Activated CD8-positive, alpha-beta memory T cell treated with anti-CD3 and anti-CD28 coated beads for 36 hours (primary cell): ENCODE measurements at regions not wholly inside any gene's neighbourhood (a gene's known extent, or its start where the extent isn't known, plus 50 kb on each side); places are given as distances from the start of the nearest gene placed in this dataset.
"Not testable (repeated sequence)": the region's sequence is repeated elsewhere in the genome, so short reads cannot be mapped to it uniquely, and the experiment has no call there.

ENCODE experiments used
- CTCF ChIA-PET: fragments of 350-600 bp; sonication (Branson Sonifier 250); formaldehyde crosslinking; loops from one replicate; lab custom pipeline; 2021; ENCODE audit warnings: antibody characterized with exemption; lab: Charles Lee
- POLR2A ChIA-PET: fragments of 350-600 bp; sonication (Branson Sonifier 250); formaldehyde crosslinking; loops from one replicate; lab custom pipeline; 2021; ENCODE audit warnings: antibody characterized with exemption; lab: Charles Lee

GRCh38 chr11:98180511-98180910 is 840.2 kb upstream of the CNTN5 start:
- CTCF ChIA-PET = no interaction called here
- POLR2A ChIA-PET = no interaction called here

GRCh38 chr11:98180921-98181320 is 839.8 kb upstream of the CNTN5 start:
- ChIA-PET POLR2A (no interaction called here), CTCF (no interaction called here)

DNA sequence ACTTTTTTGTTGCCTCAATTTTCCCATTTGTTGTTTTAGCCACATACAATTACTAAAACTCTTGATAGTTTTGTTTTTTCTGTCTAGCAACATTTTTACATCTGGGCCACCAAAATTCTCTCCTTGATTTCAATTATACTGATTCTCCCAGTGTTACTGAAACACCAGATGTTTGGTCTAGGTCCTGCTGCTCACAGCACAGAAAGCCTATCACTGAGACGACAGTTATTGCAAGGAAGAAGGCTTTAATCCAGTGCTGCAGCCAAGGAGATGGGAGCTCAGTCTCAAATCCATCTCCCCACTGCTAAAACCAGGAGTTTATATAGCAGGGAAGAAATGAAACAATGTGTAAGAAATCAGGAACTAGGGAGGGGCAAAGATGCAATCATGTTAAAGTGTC is 837.7 kb upstream of the CNTN5 start:
- CTCF ChIA-PET = no interaction called here

GRCh38 chr11:98185245-98185644 is 835.5 kb upstream of the CNTN5 start:
- POLR2A ChIA-PET = no interaction called here
- CTCF ChIA-PET = no interaction called here

More for the DNA sequence above, 837.7 kb upstream of the CNTN5 start:
- POLR2A ChIA-PET = no interaction called here

DNA sequence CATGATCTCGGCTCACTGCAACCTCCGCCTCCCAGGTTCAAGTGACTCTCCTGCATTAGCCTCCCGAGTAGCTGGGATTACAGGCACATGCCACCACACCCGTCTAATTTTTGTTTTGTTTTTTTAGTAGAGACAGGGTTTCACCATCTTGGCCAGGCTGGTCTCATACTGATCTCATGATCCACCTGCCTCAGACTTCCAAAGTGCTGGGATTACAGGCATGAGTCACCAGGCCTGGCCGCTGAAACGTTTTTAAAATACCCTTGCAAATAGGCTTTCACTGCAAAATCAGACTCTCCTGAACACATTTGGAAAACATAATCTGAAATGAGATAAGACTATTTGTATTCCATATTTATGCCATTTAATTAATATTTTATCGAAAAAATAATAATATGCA is 826.1 kb upstream of the CNTN5 start:
- CTCF ChIA-PET = no interaction called here
- POLR2A ChIA-PET = no interaction called here

DNA sequence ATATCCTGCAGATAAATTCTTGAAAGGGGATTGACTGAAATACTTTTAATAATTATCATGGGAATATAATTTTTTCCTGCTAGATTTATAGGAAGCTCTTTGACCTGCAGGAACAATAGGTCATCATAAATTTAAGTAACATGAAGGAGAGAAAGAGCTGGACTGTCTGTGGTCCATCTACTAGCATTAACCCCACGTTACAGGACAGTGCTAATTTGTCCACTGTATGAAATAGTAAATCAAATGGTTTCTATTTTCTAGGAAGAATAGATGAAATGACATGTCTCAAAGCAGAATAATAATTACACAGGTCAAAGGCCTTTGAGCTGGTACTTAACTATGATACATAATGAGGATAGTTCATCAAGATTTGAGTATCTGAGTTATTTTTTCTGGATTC is 825.4 kb upstream of the CNTN5 start:
- POLR2A ChIA-PET = no interaction called here
- CTCF ChIA-PET = no interaction called here

DNA sequence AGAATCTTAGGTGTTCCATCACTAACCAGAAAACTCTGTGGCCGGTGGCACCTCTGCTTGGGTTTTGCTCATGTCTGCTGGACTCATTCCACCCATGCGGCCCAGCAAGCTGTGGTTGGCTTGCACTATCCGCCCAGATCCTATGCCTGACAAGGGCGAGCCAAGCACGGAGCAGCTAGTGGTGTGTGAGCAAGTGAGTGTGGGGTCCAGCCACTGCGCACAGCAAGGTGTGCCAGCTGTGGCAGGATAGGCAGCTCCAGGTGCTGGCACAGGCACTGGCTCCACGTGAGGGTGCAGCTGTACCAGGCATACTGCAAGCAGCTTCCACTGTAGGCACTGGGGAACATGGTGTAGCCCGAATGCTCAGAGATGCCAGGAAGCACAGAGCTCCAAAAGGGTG is 813.7 kb upstream of the CNTN5 start:
- POLR2A ChIA-PET = no interaction called here
- CTCF ChIA-PET = no interaction called here

DNA sequence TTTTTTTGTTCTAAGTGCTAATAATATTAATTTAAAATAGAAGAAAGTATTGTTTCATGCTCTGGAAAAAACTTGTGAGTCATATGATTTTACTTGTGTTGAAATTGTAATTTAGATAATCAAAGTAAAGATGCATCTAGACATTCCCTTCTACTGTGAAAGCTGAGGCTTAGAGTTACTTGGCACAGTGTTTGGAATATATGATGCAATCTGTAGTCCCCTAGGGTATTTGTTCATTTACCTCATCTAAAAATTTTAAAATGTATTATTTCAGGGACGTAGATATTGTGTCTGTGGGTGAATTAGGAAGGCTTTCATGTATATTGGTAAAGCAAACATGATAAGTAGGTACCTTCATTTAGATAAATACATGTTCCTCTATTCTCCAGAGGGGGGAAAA is 793.5 kb upstream of the CNTN5 start:
- ChIA-PET POLR2A (no interaction called here), CTCF (no interaction called here)

GRCh38 chr11:98230678-98231077 is 790.1 kb upstream of the CNTN5 start:
- ChIA-PET CTCF (no interaction called here), POLR2A (no interaction called here)

DNA sequence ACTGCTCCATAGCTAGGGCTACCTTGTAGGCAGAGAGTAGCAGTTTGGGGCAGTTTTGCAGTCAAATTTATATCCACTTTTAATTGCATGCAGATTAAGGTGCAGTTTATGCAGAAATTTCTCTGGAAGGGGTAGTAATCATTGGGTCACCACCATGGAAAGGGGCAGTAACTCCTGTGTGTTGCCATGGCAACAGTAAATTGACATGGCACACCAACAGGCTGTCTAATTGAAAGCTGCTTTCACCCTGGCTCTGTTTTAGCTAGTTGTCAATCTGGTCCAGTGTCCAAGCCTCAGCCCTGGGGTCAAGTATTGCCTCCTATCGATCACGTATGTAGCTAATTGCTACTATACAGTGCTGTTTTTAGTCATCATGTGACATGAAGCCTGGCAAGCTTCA is 786.1 kb upstream of the CNTN5 start:
- ChIA-PET POLR2A (no interaction called here), CTCF (no interaction called here)

DNA sequence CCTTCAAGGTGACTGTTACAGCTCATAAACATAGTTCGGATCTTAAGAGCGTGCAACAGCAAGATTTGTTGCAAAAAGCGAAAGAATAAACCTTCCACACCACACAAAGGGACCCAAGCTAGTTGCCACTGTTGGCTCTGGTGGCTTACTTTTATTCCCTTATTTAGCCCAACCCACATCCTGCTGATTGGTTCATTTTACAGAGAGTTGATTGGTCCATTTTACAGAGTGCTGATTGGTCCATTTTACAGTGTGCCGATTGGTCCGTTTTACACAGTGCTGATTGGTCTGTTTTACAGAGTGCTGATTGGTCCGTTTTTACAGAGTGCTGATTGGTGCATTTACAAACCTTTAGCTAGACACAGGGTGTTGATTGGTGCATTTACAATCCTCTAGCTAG is 776.9 kb upstream of the CNTN5 start:
- ChIA-PET POLR2A (no interaction called here), CTCF (no interaction called here)

GRCh38 chr11:98260983-98261382 is 759.8 kb upstream of the CNTN5 start:
- ChIA-PET CTCF (no interaction called here), POLR2A (no interaction called here)

DNA sequence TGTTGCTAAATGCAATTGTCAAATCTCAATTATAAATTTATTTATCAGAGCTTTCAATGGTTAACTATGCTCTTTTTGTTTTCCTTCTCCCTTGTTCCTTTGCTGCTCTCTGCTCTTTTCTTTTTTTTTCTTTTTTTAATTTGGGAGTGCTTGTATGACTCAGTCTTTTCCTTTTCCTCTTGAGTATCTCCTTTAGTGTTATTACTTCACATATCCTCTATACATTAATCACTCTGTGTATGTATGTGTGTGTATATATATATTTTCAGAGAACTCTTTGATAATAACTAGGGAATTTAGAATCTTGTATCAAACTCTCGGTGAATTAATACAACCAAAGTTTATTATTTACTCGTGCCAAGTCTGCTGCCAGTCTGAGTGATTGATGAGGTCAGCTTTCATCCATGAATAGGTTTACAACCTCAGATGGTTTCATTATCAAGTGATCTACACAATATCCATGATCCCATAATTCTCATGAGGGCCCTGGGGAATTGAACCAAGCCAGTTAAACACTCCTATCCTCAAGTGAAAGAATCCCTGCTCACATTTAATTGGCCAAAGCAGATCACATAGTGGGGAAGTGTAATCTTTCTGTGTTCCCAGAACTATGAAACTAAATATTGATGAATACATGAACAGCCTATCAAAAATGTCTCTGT is 743.4 kb upstream of the CNTN5 start:
- CTCF ChIA-PET = no interaction called here
- POLR2A ChIA-PET = no interaction called here

DNA sequence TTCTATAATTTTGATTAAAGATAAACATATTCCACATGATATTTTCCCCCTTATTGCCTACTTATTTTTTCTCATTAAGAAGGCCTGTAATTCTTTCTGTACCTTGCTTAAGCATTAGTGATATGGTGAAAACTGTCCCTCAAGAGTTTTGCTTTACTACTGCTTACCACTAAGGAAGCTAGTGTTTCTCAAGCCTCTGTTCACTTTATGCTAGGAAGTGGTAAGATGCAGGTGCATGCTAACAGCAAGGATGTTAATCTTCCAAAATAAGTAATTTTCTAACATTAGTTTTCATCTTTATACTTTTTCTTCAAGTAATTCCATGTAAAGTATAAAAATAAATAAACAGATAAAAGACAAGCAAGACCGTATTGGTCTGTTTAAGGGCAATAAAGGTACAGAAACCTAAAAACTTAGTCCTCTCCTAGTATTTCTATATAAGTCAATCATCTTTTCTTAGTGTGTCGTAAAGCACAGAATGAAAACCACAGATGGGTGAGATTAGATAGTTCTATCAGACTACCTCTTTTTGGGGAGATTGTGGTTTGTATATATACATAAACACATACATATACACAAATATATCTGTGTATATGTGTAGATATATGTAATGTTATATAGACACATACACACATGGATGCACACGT is 731.0 kb upstream of the CNTN5 start:
- CTCF ChIA-PET = no interaction called here
- POLR2A ChIA-PET = no interaction called here

GRCh38 chr11:98296091-98296880 is 724.5 kb upstream of the CNTN5 start:
- ChIA-PET POLR2A (no interaction called here), CTCF (no interaction called here)

- CTCF ChIA-PET = interaction anchor here (0.6 kb wide), 1 partner anchor 79 kb away, joined by 3 read pairs; no protein-coding TSS in a partner anchor
- POLR2A ChIA-PET = no interaction called here
These were observed 720.0 kb upstream of the CNTN5 start for GRCh38 chr11:98300719-98301118.

DNA sequence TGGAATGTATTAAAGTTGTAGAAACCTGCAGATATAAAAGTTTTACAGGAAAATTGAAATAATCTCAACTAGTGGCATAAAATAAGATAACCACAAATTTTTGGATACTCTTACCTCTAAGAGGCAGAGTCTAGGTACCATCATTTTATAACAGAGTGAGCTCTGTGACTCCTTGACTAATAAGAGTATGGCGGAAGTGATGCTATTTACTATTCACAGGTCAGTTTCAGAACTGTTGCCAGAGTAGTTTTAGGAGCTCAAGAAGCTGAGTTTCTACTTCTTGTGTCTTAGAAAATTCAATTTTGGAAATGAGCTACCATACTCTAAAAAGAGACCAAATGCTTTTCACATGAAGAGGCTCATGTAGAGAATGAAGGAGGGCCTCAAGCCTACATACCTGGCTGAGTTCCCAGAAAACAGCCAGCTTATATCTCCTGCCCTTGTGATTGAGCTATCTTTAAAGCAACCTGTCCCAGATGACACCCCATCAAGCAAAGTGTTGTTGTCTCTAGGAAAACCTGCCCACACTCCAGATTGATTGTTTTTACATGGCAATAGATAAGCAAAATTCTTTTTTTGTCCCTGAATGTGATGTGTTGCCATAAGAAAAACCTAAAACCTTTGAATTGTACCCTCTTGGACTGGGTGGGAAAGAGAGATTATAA is 712.8 kb upstream of the CNTN5 start:
- ChIA-PET POLR2A (no interaction called here), CTCF (no interaction called here)

- CTCF ChIA-PET, POLR2A ChIA-PET: not testable (repeated sequence)
These were observed 690.4 kb upstream of the CNTN5 start for GRCh38 chr11:98330306-98330705.

DNA sequence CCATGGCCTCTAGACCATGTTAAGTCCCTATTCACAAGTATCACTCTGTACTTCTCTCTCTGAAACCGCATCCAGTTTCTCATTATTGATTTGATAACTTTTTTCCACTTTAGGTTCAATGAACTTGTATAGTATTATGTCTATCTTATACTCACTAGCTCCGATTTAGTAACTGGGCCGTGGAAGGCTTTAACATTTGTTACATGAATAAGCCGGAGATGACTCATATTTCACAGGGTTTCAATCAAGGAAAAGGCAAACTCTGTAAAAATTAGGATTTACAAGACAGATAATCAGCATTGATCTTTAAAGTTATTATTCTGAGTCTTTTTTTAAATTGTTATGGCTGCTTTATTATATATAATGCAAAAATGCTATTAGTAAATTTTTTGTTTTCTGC is 662.2 kb upstream of the CNTN5 start:
- ChIA-PET CTCF (no interaction called here), POLR2A (no interaction called here)

DNA sequence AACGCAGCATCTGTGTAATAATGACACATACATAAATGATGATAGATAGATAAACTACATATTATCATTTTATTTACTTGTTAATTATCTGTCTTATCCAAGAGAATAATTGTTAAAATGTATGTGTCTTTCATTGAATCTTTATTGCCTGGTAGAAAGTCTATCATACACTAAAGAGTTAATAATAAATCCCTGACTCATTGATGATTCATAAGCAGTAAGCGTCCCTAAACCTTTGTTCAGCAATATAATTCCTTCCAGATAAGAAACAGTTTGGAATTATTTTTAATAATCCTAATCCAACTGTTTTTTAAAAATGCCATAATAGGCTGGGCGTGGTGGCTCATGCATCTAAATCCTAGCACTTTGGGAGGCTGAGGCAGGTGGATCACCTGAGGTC is 655.6 kb upstream of the CNTN5 start:
- ChIA-PET CTCF (no interaction called here), POLR2A (no interaction called here)
